Stimulated activated memory B cell treated with anti-CD40 and anti-IgM and Interleukin-4, amounts not matched to agents 10 μg/mL and 1 μg/mL and 100 μg/mL, for 72 hours (primary cell): ENCODE measurements at regions not wholly inside any gene's neighbourhood (a gene's known extent, or its start where the extent isn't known, plus 50 kb on each side); places are given as distances from the start of the nearest gene placed in this dataset.

Experiments used
- ATAC-seq: fragments of 150-1000 bp; cut with Tn5 transposase; 2 replicates; pipeline ENCODE4 v1.10.0; 2021
- H3K27ac Mint-ChIP-seq: one replicate; pipeline ENCODE4 v1.8.0; 2022; ENCODE audit warnings: mild to moderate bottlenecking, mixed read lengths
- H3K27me3 Mint-ChIP-seq: one replicate; pipeline ENCODE4 v1.8.0; 2022; ENCODE audit warnings: mixed read lengths
- H3K36me3 Mint-ChIP-seq: one replicate; pipeline ENCODE4 v1.8.0; 2022; ENCODE audit warnings: mixed read lengths
- H3K4me1 Mint-ChIP-seq: one replicate; pipeline ENCODE4 v1.8.0; 2022; ENCODE audit warnings: mixed read lengths
- H3K4me3 Mint-ChIP-seq: one replicate; pipeline ENCODE4 v1.8.0; 2022; ENCODE audit warnings: mild to moderate bottlenecking, moderate library complexity, mixed read lengths
- H3K9me3 Mint-ChIP-seq: one replicate; pipeline ENCODE4 v1.8.0; 2022; ENCODE audit warnings: mixed read lengths

DNA sequence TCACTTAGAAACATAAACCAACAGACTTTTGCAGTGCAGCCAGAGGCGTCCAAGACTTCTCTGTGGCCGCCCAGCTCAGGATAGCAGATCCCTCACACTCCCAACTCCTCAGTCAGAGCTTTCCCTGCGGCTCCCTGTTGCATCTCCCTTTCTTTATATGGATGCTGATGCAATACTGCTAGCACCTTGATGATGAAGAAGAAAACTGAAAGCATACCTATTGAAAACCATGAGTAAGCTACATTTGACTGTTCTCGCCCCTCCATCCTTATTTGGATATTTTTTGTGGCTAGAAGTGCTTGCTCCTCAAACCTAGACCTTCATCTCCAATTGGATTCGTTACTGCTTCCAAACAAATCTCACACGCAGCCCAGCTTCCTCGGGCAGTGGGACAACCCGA lies 57.3 kb upstream of the UBL3 start:
- Mint-ChIP-seq H3K27ac (no peak overlapping the region), H3K4me1 (peaks cover under 1% of the 10 kb centered on the region), H3K36me3 (no peaks in the 10 kb centered on the region), H3K9me3 (no peaks in the 10 kb centered on the region), H3K4me3 (no peak overlapping the region), H3K27me3 (peaks cover 33% of the 10 kb centered on the region)
- ATAC-seq: no peak

DNA sequence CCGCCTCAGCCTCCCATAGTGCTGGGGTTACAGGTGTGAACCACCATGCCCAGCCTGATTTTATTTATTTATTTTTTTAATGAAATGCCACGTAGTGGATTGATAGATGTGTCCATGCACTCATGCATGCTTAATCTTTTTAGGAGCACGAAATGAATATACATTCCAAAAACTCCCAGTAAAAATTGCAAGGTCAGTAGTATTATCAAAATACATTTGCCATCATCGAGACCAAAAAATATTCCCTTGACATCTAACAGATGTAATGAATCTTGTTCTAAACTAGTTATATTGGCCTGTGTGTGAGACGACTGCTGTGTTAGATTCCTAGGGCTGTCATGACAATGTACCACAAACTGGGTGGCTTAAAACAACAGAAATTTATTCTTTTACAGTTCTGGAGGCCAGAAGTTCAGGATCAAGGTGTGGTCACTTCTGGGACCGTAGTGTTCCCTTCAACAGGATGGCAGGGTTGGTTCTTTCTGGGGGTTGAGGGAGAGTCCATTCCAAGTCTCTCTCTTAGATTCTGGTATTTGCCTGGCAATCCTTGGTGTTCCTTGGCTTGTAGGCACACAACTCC lies 56.1 kb upstream of the UBL3 start:
- no peak overlapping the region for H3K27ac Mint-ChIP-seq
- no peak for ATAC-seq
- peaks cover 31% of the 10 kb centered on the region for H3K27me3 Mint-ChIP-seq
- H3K36me3 Mint-ChIP-seq: no peaks in the 10 kb centered on the region
- peaks cover 6% of the 10 kb centered on the region for H3K4me1 Mint-ChIP-seq
- no peaks in the 10 kb centered on the region for H3K9me3 Mint-ChIP-seq
- H3K4me3 Mint-ChIP-seq: no peak overlapping the region

DNA sequence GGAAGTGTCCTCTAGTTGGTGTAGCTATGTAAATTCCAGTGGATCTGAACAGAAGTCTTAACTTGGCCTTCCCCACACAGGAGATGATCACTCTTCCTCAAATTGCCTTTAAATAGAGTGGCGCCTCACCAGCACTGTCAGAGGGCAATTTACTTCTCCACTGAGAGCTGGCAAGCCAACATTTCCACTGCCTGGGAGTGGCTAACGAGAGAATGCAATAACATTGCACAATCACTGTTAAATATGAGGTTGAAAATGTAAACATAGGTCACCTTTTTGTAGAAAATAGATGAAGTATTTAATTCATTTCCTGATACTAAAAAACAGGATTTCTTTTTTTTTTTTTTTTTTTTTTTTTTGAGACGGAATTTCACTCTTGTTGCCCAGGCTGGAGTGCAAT lies 55.4 kb upstream of the UBL3 start:
- Mint-ChIP-seq H3K27ac (no peak overlapping the region), H3K36me3 (no peaks in the 10 kb centered on the region), H3K4me3 (no peak overlapping the region), H3K27me3 (peaks cover 29% of the 10 kb centered on the region), H3K4me1 (peaks cover 6% of the 10 kb centered on the region), H3K9me3 (no peaks in the 10 kb centered on the region)
- no peak for ATAC-seq

DNA sequence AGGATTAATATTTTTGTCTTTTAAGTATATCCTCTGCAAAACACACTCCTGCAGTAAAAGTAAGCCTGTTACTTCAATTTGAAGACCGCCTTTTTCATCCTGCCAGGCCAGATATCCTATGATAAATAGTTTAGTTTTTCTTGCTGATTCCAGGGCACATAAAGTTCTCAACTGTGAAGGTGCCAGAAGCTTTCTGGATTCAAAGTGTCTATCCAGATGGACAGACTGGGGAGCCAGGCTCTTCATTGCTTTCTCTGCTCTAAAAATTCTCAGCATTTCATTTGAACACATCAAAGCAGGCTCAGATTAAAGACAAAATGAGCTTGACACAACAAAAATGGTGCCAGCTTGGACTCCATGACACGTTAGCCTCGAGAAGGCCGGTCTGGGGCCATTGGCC lies 53.6 kb upstream of the UBL3 start:
- no peaks in the 10 kb centered on the region for H3K9me3 Mint-ChIP-seq
- H3K4me1 Mint-ChIP-seq: peaks cover 6% of the 10 kb centered on the region
- no peak overlapping the region for H3K4me3 Mint-ChIP-seq
- H3K27me3 Mint-ChIP-seq: peaks cover 40% of the 10 kb centered on the region
- H3K27ac Mint-ChIP-seq: no peak overlapping the region
- no peak for ATAC-seq
- no peaks in the 10 kb centered on the region for H3K36me3 Mint-ChIP-seq

DNA sequence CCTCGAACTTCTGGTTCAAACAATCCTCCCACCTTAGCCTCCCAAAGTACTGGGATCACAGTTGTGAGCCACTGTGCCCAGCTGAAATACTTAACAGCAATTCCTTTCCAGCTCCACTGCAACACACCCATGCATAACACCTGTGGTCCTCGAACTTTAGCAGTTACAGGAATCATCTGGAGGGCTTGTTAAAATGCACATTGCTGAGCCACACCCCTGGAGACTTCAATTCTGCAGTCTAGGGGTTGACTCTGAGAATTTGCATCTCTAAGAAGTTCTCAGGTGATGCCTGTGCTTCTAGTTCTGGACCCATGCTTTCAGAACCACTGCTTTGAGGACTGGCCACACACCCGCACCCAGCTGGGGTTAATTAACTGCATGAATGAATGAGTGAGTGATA lies 53.1 kb upstream of the UBL3 start:
- Mint-ChIP-seq H3K9me3 (no peaks in the 10 kb centered on the region), H3K36me3 (no peaks in the 10 kb centered on the region), H3K4me1 (peaks cover 6% of the 10 kb centered on the region), H3K4me3 (no peak overlapping the region), H3K27me3 (peaks cover 38% of the 10 kb centered on the region), H3K27ac (no peak overlapping the region)
- no peak for ATAC-seq

DNA sequence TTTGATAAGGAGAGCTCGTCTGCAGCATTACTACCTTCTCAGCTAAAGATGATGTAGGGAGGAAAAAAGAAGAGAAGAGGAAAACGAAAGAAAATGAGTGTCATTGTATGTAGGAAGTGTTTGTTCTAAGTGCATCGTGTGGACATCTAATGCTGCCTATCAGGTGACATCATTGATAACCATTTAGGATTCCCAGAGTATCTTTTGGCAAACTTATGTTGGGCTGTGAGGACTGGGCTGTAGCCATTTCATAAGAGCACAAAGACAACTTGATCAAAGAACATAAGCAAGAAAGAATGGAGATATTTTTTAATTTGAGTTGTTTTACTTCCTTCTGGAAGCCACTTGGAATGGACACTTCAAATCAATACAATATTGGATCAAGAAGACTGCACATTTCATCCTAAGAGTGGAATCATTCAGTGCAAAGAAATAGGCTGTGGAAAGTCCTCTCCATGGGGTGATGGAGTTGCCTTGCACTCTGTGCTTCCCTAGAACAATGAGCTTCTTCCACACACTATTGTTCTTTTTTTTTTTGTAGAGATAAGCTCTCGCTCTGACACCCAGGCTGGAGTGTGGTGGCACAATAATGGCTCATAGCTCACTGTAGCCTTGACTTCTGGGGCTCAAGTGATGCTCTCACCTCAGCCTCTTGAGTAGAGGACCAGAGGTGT lies 52.4 kb upstream of the UBL3 start:
- Mint-ChIP-seq H3K9me3 (no peaks in the 10 kb centered on the region), H3K4me3 (no peak overlapping the region), H3K27ac (no peak overlapping the region), H3K36me3 (no peaks in the 10 kb centered on the region), H3K4me1 (peaks cover 6% of the 10 kb centered on the region), H3K27me3 (peaks cover 30% of the 10 kb centered on the region)
- no peak for ATAC-seq

DNA sequence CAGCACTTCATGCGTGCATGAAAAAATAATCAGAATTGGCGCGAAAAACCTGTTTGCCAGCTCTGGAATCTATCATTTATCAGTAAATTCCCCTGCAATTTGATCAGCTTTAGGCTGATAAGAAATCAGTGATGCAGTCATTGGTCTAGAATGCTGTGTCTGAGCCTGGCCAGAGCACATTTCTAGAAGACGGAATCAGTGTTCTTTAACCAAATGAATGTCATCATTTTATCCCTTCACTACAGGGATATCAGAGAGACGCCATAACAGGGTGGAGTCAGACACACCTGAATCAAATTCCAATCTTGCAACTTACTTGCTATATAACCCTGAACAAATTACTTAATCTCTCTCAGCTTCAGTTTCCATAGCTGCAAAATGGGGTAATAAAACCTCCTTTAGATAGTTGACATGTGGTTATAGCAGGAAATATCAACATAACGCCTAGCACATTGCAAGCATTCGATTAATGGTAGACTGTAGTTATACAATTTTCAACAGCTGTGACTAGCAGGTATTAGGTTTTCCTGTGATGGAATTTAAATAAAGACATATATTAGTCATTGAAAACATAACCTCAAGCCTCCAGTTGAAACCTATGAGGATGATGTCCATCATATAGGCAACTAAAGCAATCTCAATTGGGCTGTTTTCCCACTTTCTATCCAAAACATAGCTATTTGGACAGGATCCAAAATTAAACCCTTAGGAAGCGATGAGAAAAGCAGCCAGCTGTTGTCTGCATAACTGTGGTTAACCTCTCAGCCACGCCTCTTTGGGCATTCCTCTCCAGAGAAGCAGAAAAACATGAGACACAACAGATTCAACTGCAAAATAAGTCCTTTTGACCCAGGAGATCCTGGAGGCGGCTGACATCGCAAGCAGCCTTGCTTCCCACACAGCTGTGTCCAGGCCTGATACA lies 51.6 kb upstream of the UBL3 start:
- Mint-ChIP-seq H3K9me3 (no peaks in the 10 kb centered on the region), H3K4me1 (peaks cover 6% of the 10 kb centered on the region), H3K27me3 (peaks cover 27% of the 10 kb centered on the region), H3K4me3 (no peak overlapping the region), H3K36me3 (no peaks in the 10 kb centered on the region), H3K27ac (no peak overlapping the region)
- no peak for ATAC-seq
